Upper lobe of right lung (tissue), 1 donor: ENCODE measurements at regions not wholly inside any gene's neighbourhood (a gene's known extent, or its start where the extent isn't known, plus 50 kb on each side); places are given as distances from the start of the nearest gene placed in this dataset.
"Not testable (repeated sequence)": the region's sequence is repeated elsewhere in the genome, so short reads cannot be mapped to it uniquely, and the experiment has no call there.

Source experiments
- ATAC-seq: fragments of 200-7000 bp; cut with Tn5 transposase; one replicate; pipeline ENCODE4 v1.9.1; 2020; ENCODE audit warnings: mild to moderate bottlenecking, moderate library complexity
- DNase-seq: peaks from one replicate; pipeline ENCODE4 v3.0.0-alpha.2; 2020
- H3K27ac ChIP-seq: fragments of 200-600 bp; one replicate; pipeline ENCODE4 v1.8.0; 2022
- H3K27me3 ChIP-seq: fragments of 200-600 bp; one replicate; pipeline ENCODE4 v1.8.0; 2022; ENCODE audit warnings: mild to moderate bottlenecking
- H3K36me3 ChIP-seq: fragments of 200-600 bp; one replicate; pipeline ENCODE4 v1.8.0; 2022
- H3K4me1 ChIP-seq: fragments of 200-600 bp; one replicate; pipeline ENCODE4 v1.8.0; 2022
- H3K4me3 ChIP-seq: fragments of 200-600 bp; one replicate; pipeline ENCODE4 v1.8.0; 2022; ENCODE audit warnings: mild to moderate bottlenecking
- H3K9me3 ChIP-seq: fragments of 200-600 bp; one replicate; pipeline ENCODE4 v1.8.0; 2022
- CTCF ChIP-seq: fragments of 200-600 bp; IDR thresholded peaks from one replicate; pipeline ENCODE4 v1.8.0; 2022; ENCODE audit warnings: antibody characterized with exemption
- intact Hi-C: fragments of 100-400 bp; cut with DNase I; formaldehyde crosslinking; loops from one replicate; pipeline ENCODE4 v1.11.0; 2022
- donor health status: DM: no; HTN: yes; CAD: no; lungs with severe emphysema.

- H3K27me3 ChIP-seq, result no peaks in the 10 kb centered on the region
- H3K27ac ChIP-seq, result no peak overlapping the region
- H3K9me3 ChIP-seq, result no peaks in the 10 kb centered on the region
- TF ChIP-seq CTCF, result no peak
- H3K4me1 ChIP-seq, result no peaks in the 10 kb centered on the region
- H3K36me3 ChIP-seq, result no peaks in the 10 kb centered on the region
- DNase-seq (no peak), ATAC-seq (no peak)
- no peak overlapping the region for H3K4me3 ChIP-seq
- intact Hi-C loops, result no loop called here
These were observed 91.7 kb upstream of the SLCO6A1 start for GRCh38 chr5:102590467-102590866.

DNA sequence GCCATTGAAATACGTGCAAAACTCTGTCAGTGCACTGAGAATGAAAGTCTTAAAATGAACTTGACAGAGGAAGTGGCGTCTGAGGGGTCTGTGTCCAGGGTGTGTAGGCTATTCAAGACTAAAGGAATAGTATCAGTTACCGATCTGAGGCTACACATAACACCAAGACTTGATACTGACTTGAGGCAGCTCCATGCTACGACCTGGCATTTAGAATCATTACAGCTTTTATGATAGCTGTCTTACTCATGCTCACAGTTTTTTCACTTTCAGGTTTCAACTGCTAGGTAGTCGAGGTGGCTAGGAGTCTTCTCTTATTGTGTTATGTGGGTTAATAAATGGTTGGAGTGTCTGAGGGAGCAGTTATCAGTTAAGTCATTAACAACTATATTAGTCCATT lies 92.8 kb upstream of the SLCO6A1 start:
- Histone ChIP-seq H3K4me1 (no peaks in the 10 kb centered on the region), H3K36me3 (no peaks in the 10 kb centered on the region), H3K27me3 (no peaks in the 10 kb centered on the region), H3K9me3 (no peaks in the 10 kb centered on the region), H3K4me3 (no peak overlapping the region), H3K27ac (no peak overlapping the region)
- TF ChIP-seq CTCF, result no peak
- intact Hi-C loops, result no loop called here
- DNase-seq, result no peak
- ATAC-seq, result no peak

- H3K4me1 ChIP-seq, H3K4me3 ChIP-seq, H3K36me3 ChIP-seq, intact Hi-C loops, ATAC-seq, H3K27me3 ChIP-seq, DNase-seq, H3K9me3 ChIP-seq, H3K27ac ChIP-seq: not testable (repeated sequence)
These were observed 93.8 kb upstream of the SLCO6A1 start for GRCh38 chr5:102592586-102592985.

GRCh38 chr5:102594192-102594591 lies 95.4 kb upstream of the SLCO6A1 start:
- DNase-seq (no peak), ATAC-seq (no peak)
- no peaks in the 10 kb centered on the region for H3K4me1 ChIP-seq
- no peaks in the 10 kb centered on the region for H3K9me3 ChIP-seq
- intact Hi-C loops, result no loop called here
- H3K27ac ChIP-seq, result no peak overlapping the region
- TF ChIP-seq CTCF, result no peak
- H3K36me3 ChIP-seq, result no peaks in the 10 kb centered on the region
- H3K27me3 ChIP-seq, result no peaks in the 10 kb centered on the region
- H3K4me3 ChIP-seq, result no peak overlapping the region

- H3K27ac ChIP-seq, result no peak overlapping the region
- no peaks in the 10 kb centered on the region for H3K36me3 ChIP-seq
- intact Hi-C loops, result no loop called here
- no peaks in the 10 kb centered on the region for H3K27me3 ChIP-seq
- H3K4me3 ChIP-seq, result no peak overlapping the region
- TF ChIP-seq CTCF, result no peak
- H3K4me1 ChIP-seq, result no peaks in the 10 kb centered on the region
- no peak for DNase-seq
- no peak for ATAC-seq
- H3K9me3 ChIP-seq, result no peaks in the 10 kb centered on the region
These were observed 96.5 kb upstream of the SLCO6A1 start for GRCh38 chr5:102595332-102595731.

GRCh38 chr5:102596113-102596512 lies 97.3 kb upstream of the SLCO6A1 start:
- no peak for TF ChIP-seq CTCF
- Histone ChIP-seq H3K4me1 (no peaks in the 10 kb centered on the region), H3K27me3 (no peaks in the 10 kb centered on the region), H3K27ac (no peak overlapping the region), H3K36me3 (no peaks in the 10 kb centered on the region), H3K9me3 (no peaks in the 10 kb centered on the region), H3K4me3 (no peak overlapping the region)
- DNase-seq, result no peak
- no peak for ATAC-seq
- intact Hi-C loops, result no loop called here
